Body of pancreas (tissue), 4 donors: ENCODE measurements at regions not wholly inside any gene's neighbourhood (a gene's known extent, or its start where the extent isn't known, plus 50 kb on each side); places are given as distances from the start of the nearest gene placed in this dataset.

Experiments
- POLR2A ChIP-seq, 3 donors: fragments of 450-650 bp; IDR thresholded peaks; one replicate each; pipeline ENCODE4 v1.6.1; 2016; ENCODE audit warnings: antibody characterized with exemption in 3 of 3, mild to moderate bottlenecking in 2 of 3
- TF ChIP-seq, protein P1 (sequence below), 7 experiments: fragments of 450-650 bp in 4 of 7; fragments of 200-600 bp in 3 of 7; sonication (generic) in 3 of 7; IDR thresholded peaks; one replicate each; pipeline ENCODE4 v1.5.1; 2016 to 2019; ENCODE audit warnings: antibody characterized with exemption in 7 of 7

DNA sequence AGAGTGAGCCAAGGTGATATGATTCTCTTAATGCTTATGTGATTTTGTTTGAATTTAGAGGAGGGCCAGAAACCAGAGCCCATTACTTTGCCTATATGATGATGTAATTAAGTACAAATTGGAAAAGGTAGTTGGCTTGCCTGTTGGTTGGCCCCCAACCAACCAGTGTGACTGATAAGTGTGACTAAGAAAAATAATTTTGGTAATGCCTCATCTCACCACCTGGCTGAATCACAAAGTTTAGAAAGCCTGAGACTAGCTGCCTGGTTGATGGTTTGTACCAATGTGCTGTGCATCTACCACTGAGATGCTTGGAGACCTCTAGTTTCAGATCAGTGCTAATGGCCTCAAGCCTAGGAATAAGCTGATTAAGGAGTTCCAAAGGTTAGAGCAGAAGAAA is 338.7 kb downstream of the CDH2 start:
- TF ChIP-seq POLR2A (IDR thresholded peaks at IDR 0.05) = no peak
- TF ChIP-seq, protein P1, sequence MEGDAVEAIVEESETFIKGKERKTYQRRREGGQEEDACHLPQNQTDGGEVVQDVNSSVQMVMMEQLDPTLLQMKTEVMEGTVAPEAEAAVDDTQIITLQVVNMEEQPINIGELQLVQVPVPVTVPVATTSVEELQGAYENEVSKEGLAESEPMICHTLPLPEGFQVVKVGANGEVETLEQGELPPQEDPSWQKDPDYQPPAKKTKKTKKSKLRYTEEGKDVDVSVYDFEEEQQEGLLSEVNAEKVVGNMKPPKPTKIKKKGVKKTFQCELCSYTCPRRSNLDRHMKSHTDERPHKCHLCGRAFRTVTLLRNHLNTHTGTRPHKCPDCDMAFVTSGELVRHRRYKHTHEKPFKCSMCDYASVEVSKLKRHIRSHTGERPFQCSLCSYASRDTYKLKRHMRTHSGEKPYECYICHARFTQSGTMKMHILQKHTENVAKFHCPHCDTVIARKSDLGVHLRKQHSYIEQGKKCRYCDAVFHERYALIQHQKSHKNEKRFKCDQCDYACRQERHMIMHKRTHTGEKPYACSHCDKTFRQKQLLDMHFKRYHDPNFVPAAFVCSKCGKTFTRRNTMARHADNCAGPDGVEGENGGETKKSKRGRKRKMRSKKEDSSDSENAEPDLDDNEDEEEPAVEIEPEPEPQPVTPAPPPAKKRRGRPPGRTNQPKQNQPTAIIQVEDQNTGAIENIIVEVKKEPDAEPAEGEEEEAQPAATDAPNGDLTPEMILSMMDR (IDR thresholded peaks at IDR 0.05) = no peak
